HepG2 (cell line): ENCODE measurements at regions not wholly inside any gene's neighbourhood (a gene's known extent, or its start where the extent isn't known, plus 50 kb on each side); places are given as distances from the start of the nearest gene placed in this dataset.

ENCODE experiments used
- HDAC6 ChIP-seq: fragments of 200-600 bp; sonication (generic); IDR thresholded peaks from 2 replicates; pipeline ENCODE4 v1.7.0; 2017; ENCODE audit warnings: mild to moderate bottlenecking, antibody characterized with exemption, low read length, low read depth
- MEF2D ChIP-seq: sonication (generic); formaldehyde crosslinking; IDR thresholded peaks from 2 replicates; pipeline ENCODE4 v1.5.1; 2020; ENCODE audit warnings: mild to moderate bottlenecking, missing genetic modification reagents
- MTA1 ChIP-seq: sonication (generic); formaldehyde crosslinking; IDR thresholded peaks from 2 replicates; pipeline ENCODE4 v1.4.0; 2020; ENCODE audit warnings: missing genetic modification reagents, mild to moderate bottlenecking, borderline replicate concordance
- NFAT5 ChIP-seq: sonication (generic); formaldehyde crosslinking; IDR thresholded peaks from 2 replicates; pipeline ENCODE4 v1.4.0; 2020; ENCODE audit warnings: missing genetic modification reagents
- ZNF280B ChIP-seq: sonication (generic); formaldehyde crosslinking; IDR thresholded peaks from 2 replicates; pipeline ENCODE4 v1.5.0; 2020; ENCODE audit warnings: missing genetic modification reagents, mild to moderate bottlenecking, borderline replicate concordance
- ZNF703 ChIP-seq: sonication (generic); formaldehyde crosslinking; IDR thresholded peaks from 2 replicates; pipeline ENCODE4 v1.5.1; 2020; ENCODE audit warnings: missing genetic modification reagents, mild to moderate bottlenecking, moderate library complexity, borderline replicate concordance

GRCh38 chr12:67590149-67590790 is 58.3 kb upstream of the DYRK2 start (continued):
- TF ChIP-seq NFAT5 (no peak), ZNF280B (CRISPR knock-in tag) (no peak), MTA1 (no peak), HDAC6 (no peak), MEF2D (CRISPR knock-in tag) (no peak), ZNF703 (CRISPR knock-in tag) (no peak)
- TF ChIP-seq, all 625 proteins: peak for 0
